Cardiac fibroblast (primary cell): ENCODE measurements at regions not wholly inside any gene's neighbourhood (a gene's known extent, or its start where the extent isn't known, plus 50 kb on each side); places are given as distances from the start of the nearest gene placed in this dataset.

Experiments used
- DNase-seq, 2 donors: peaks; one replicate each; pipeline versions ENCODE4 v3.0.0 to v3.0.0-alpha.2; 2010; ENCODE audit warnings: low read depth in 2 of 2
- H3K4me3 ChIP-seq, 2 donors: replicated peaks in 1 of 2; 1 replicate in 1 of 2; 2 replicates in 1 of 2; pipeline ENCODE4 v1.5.1; 2011; ENCODE audit warnings: low read depth in 2 of 2, low read length in 2 of 2, mild to moderate bottlenecking in 2 of 2, moderate library complexity in 1 of 2
- CTCF ChIP-seq: IDR thresholded peaks from one replicate; pipeline ENCODE4 v1.5.1; 2011; ENCODE audit warnings: low read depth, mild to moderate bottlenecking, low read length, inconsistent platforms

GRCh38 chr6:48757661-48758060, 646.7 kb upstream of the PTCHD4 start:
- DNase-seq, result peak in 1 of 2 donors; percentile 34

GRCh38 chr6:48755315-48755714, 644.3 kb upstream of the PTCHD4 start:
- no peak for DNase-seq
- H3K4me3 ChIP-seq, result no peak overlapping the region
- no peak for TF ChIP-seq CTCF

More at GRCh38 chr6:48757661-48758060, 646.7 kb upstream of the PTCHD4 start:
- no peak overlapping the region for H3K4me3 ChIP-seq
- TF ChIP-seq CTCF, result no peak

DNA sequence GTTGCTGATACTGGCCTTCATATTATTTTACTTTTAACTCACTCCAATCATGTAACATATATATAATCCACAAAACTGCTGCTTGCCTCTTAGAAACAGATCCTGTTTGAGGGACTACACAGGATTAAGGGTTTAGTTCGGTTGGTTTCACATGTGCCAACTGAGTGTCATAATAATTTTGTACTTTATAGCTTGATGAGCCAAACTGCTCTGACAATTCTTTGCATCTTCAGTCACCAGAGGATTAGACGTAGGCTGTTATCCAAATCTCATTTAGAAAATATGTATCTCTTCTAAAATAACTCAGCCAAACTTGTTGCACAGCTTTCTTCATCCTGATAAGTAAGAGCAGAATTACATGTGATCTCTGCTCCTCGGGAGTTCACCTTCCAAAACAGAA, 643.6 kb upstream of the PTCHD4 start:
- no peak overlapping the region for H3K4me3 ChIP-seq
- no peak for TF ChIP-seq CTCF
- DNase-seq, result no peak

- TF ChIP-seq CTCF, result no peak
- no peak for DNase-seq
These were observed 639.9 kb upstream of the PTCHD4 start for GRCh38 chr6:48750861-48751260.

GRCh38 chr6:48747471-48747870, 636.5 kb upstream of the PTCHD4 start:
- no peak for DNase-seq
- H3K4me3 ChIP-seq, result no peak overlapping the region
- TF ChIP-seq CTCF, result no peak

More at GRCh38 chr6:48750861-48751260, 639.9 kb upstream of the PTCHD4 start:
- H3K4me3 ChIP-seq, result no peak overlapping the region

DNA sequence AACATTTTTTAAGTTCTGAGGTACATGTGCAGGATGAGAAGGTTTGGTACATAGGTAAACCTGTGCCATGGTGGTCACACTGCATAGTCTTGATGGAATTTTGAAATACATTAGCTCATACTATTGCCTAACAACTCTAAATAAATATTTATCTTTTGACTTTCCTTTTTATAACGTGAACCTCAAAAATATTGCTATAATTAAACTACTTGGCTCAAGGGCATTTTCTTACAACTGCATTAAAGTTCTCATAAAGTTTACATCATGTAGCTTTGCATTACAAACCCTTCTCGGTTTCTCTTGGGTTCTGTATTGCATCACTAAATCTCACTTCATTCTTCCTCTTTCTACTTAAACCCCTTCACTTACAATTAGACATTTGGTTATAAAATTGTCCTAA, 636.0 kb upstream of the PTCHD4 start:
- H3K4me3 ChIP-seq, result no peak overlapping the region
- no peak for TF ChIP-seq CTCF
- DNase-seq, result peak in 1 of 2 donors; percentile 28

GRCh38 chr6:48744948-48745347, 634.0 kb upstream of the PTCHD4 start:
- H3K4me3 ChIP-seq, result no peak overlapping the region
- TF ChIP-seq CTCF, result no peak
- DNase-seq, result peak; percentile 52 to 62
